ENCODE measurements at regions not wholly inside any gene's neighbourhood (a gene's known extent, or its start where the extent isn't known, plus 50 kb on each side); places are given as distances from the start of the nearest gene placed in this dataset.

GRCh38 chr9:111730937-111731567 is 63.7 kb downstream of the SHOC1 start:
- no peak overlapping the region for H2BK15ac ChIP-seq (ENCODE audit: low read length)
- no peak overlapping the region for H2BK120ac ChIP-seq (replicated peaks; ENCODE audit: low read depth, low read length)
- H3K4me3 ChIP-seq (ENCODE audit: extremely low read depth in 1 of 4, insufficient read depth in 2 of 4, low read depth in 3 of 4, low read length in 4 of 4) = no peak overlapping the region
- POLR2A ChIA-PET (ENCODE audit: partially characterized antibody) = no interaction called here
- H3K23ac ChIP-seq (ENCODE audit: insufficient read length) = no peak overlapping the region
- H3K9me3 ChIP-seq (ENCODE audit: insufficient read depth in 2 of 2, low read depth in 1 of 2, low read length in 1 of 2) = no peaks in the 10 kb centered on the region; a peak in 1 of 4 replicates
- no peaks in the 10 kb centered on the region; a peak in 1 of 8 replicates for H3K36me3 ChIP-seq (ENCODE audit: control insufficient read depth in 2 of 4, insufficient read depth in 4 of 4, low read length in 3 of 4)
- H3K14ac ChIP-seq (ENCODE audit: insufficient read length) = no peak overlapping the region
- H4K5ac ChIP-seq (ENCODE audit: insufficient read length, low read depth, low read length) = no peak overlapping the region
- H3K4me1 ChIP-seq (replicated peaks in 1 of 4; ENCODE audit: control insufficient read depth in 3 of 4, insufficient read depth in 4 of 4, low read length in 3 of 4) = no peaks in the 10 kb centered on the region
- CTCF ChIA-PET (ENCODE audit: partially characterized antibody) = interaction anchor here (1.2 to 1.4 kb wide), 3 partner anchors 9 to 12 kb away, joined by 3 read pairs; no protein-coding TSS in a partner anchor
- H4K91ac ChIP-seq (replicated peaks; ENCODE audit: insufficient read length, low read length) = no peak overlapping the region
- H2AFZ ChIP-seq (ENCODE audit: low read length) = no peak overlapping the region
- no peak overlapping the region for H3K18ac ChIP-seq (ENCODE audit: extremely low read depth, low read length)
- H2BK12ac ChIP-seq (ENCODE audit: low read depth, low read length) = no peak overlapping the region
- no peak overlapping the region for H2BK20ac ChIP-seq (ENCODE audit: low read length)
- no peaks in the 10 kb centered on the region for H3K27me3 ChIP-seq (replicated peaks in 1 of 4; ENCODE audit: control insufficient read depth in 3 of 4, extremely low read depth in 1 of 4, insufficient read depth in 3 of 4, low read length in 3 of 4)
- WGBS, 2 experiments (ENCODE audit: extremely low coverage in 1 of 2, insufficient coverage in 1 of 2, insufficient read length in 1 of 2, insufficient replicate concordance in 2 of 2, low coverage in 1 of 2, low lambda C conversion rate in 2 of 2, missing lambda C conversion rate in 1 of 2) = 85% methylated on average over 3 of the region's 3 CpGs; no CpG with 5 or more reads in 1 of the 2 experiments
- H3K9ac ChIP-seq (replicated peaks in 1 of 4; ENCODE audit: extremely low read depth in 1 of 4, low read depth in 3 of 4, low read length in 3 of 4) = no peak overlapping the region
- DNase-seq (ENCODE audit: low read depth in 1 of 2, low spot score in 2 of 2) (no peak), FAIRE-seq (no peak)
- H4K20me1 ChIP-seq (replicated peaks in 1 of 2; ENCODE audit: control insufficient read depth in 1 of 2, insufficient read depth in 2 of 2, low read length in 2 of 2) = no peaks in the 10 kb centered on the region
- no peaks in the 10 kb centered on the region for H3K79me2 ChIP-seq (ENCODE audit: control insufficient read depth in 1 of 2, insufficient read depth in 2 of 2, low read length in 2 of 2)
- no peak overlapping the region for H3K4me2 ChIP-seq (ENCODE audit: insufficient read depth in 1 of 2, low read depth in 2 of 2, low read length in 2 of 2)
- no peak overlapping the region for H3K27ac ChIP-seq (ENCODE audit: low read depth, low read length)
- H2AK5ac ChIP-seq (ENCODE audit: low read depth, low read length) = no peak overlapping the region
- H2BK5ac ChIP-seq (ENCODE audit: low read depth, low read length) = no peak overlapping the region
- no peak overlapping the region for H3K56ac ChIP-seq (replicated peaks; ENCODE audit: insufficient read length, low read depth, low read length)
- H3K4ac ChIP-seq (replicated peaks; ENCODE audit: insufficient read length, low read depth, low read length) = no peak overlapping the region
- no peaks in the 10 kb centered on the region for H3K23me2 ChIP-seq (ENCODE audit: low read depth, low read length)
- no peak overlapping the region for H4K8ac ChIP-seq (ENCODE audit: extremely low read depth, insufficient read depth, low read length)
- no peaks in the 10 kb centered on the region for H3K79me1 ChIP-seq (ENCODE audit: low read depth, low read length)
- TF ChIP-seq SIN3A (conservative IDR thresholded peaks at IDR 0.05 in 1 of 2, IDR thresholded peaks at IDR 0.05 in 1 of 2; ENCODE audit: low read depth in 1 of 2, low read length in 2 of 2) (no peak), CBX5 (IDR thresholded peaks at IDR 0.05; ENCODE audit: low read depth, low read length) (no peak), HDAC2 (IDR thresholded peaks at IDR 0.05; ENCODE audit: borderline replicate concordance in 1 of 2, low read depth in 2 of 2, low read length in 2 of 2) (no peak), NANOG (IDR thresholded peaks at IDR 0.05; ENCODE audit: insufficient read depth, low read depth, low read length, poor library complexity, severe bottlenecking) (no peak), GTF2F1 (IDR thresholded peaks at IDR 0.05; ENCODE audit: borderline replicate concordance, low read depth, low read length) (no peak), MAX (IDR thresholded peaks at IDR 0.05) (no peak), CHD1 (IDR thresholded peaks at IDR 0.05; ENCODE audit: low read depth, low read length) (no peak), CTCF (IDR thresholded peaks at IDR 0.05; ENCODE audit: control extremely low read depth in 1 of 3, insufficient read depth in 1 of 3, low read depth in 1 of 3, low read length in 3 of 3) (no peak), CREB1 (IDR thresholded peaks at IDR 0.05) (no peak), BRCA1 (IDR thresholded peaks at IDR 0.05; ENCODE audit: low read depth, low read length) (no peak)
